H9 (cell line): ENCODE measurements at regions not wholly inside any gene's neighbourhood (a gene's known extent, or its start where the extent isn't known, plus 50 kb on each side); places are given as distances from the start of the nearest gene placed in this dataset.

Source experiments
- DNase-seq: peaks from one replicate; pipeline ENCODE4 v3.0.0-alpha.2; 2017
- H2AFZ ChIP-seq: one replicate; pipeline ENCODE4 v1.6.1; 2013; ENCODE audit warnings: mild to moderate bottlenecking, low read length, control low read depth, moderate library complexity
- H2AK5ac ChIP-seq: 2 replicates; pipeline ENCODE4 v1.6.1; 2013; ENCODE audit warnings: low read length, control low read depth, mixed read lengths; ENCODE audit not compliant: insufficient read length
- H2BK120ac ChIP-seq: one replicate; pipeline ENCODE4 v1.6.1; 2013; ENCODE audit warnings: low read depth, mild to moderate bottlenecking, low read length, control low read depth, inconsistent platforms; ENCODE audit not compliant: poor library complexity, severe bottlenecking
- H2BK12ac ChIP-seq: 2 replicates; pipeline ENCODE4 v1.6.1; 2013; ENCODE audit warnings: low read length, control low read depth, mixed read lengths, low read depth; ENCODE audit not compliant: insufficient read length
- H2BK15ac ChIP-seq: 2 replicates; pipeline ENCODE4 v1.6.1; 2013; ENCODE audit warnings: low read depth, low read length, control low read depth
- H2BK20ac ChIP-seq: one replicate; pipeline ENCODE4 v1.6.1; 2013; ENCODE audit warnings: low read depth, mild to moderate bottlenecking, low read length, control low read depth, inconsistent platforms; ENCODE audit not compliant: poor library complexity, severe bottlenecking
- H2BK5ac ChIP-seq: 2 replicates; pipeline ENCODE4 v1.6.1; 2013; ENCODE audit warnings: low read length, control low read depth, mixed read lengths; ENCODE audit not compliant: insufficient read length
- H3K14ac ChIP-seq: 2 replicates; pipeline ENCODE4 v1.6.1; 2013; ENCODE audit warnings: low read length, control low read depth; ENCODE audit not compliant: insufficient read depth
- H3K18ac ChIP-seq: 2 replicates; pipeline ENCODE4 v1.6.1; 2013; ENCODE audit warnings: low read depth, mild to moderate bottlenecking, mixed read lengths, low read length, control low read depth; ENCODE audit not compliant: insufficient read length
- H3K23ac ChIP-seq: 2 replicates; pipeline ENCODE4 v1.6.1; 2013; ENCODE audit warnings: low read length, control low read depth, mixed read lengths, low read depth; ENCODE audit not compliant: insufficient read length
- H3K23me2 ChIP-seq: 2 replicates; pipeline ENCODE4 v1.6.1; 2013; ENCODE audit warnings: low read depth, mild to moderate bottlenecking, mixed read lengths, low read length, control low read depth; ENCODE audit not compliant: insufficient read length, poor library complexity, severe bottlenecking
- H3K27ac ChIP-seq: 2 replicates; pipeline ENCODE4 v1.5.1; 2013; ENCODE audit warnings: low read length, control low read depth, mixed read lengths, low read depth; ENCODE audit not compliant: insufficient read length
- H3K27me3 ChIP-seq: 2 replicates; pipeline ENCODE4 v1.6.1; 2013; ENCODE audit warnings: low read length, control low read depth, inconsistent platforms; ENCODE audit not compliant: insufficient read depth
- H3K4ac ChIP-seq: 2 replicates; pipeline ENCODE4 v1.6.1; 2013; ENCODE audit warnings: low read depth, mild to moderate bottlenecking, control low read depth, inconsistent platforms, low read length, moderate library complexity
- H3K4me1 ChIP-seq: 2 replicates; pipeline ENCODE4 v1.6.1; 2013; ENCODE audit warnings: low read length, control low read depth, inconsistent platforms; ENCODE audit not compliant: insufficient read depth
- H3K4me2 ChIP-seq: 2 replicates; pipeline ENCODE4 v1.6.1; 2013; ENCODE audit warnings: low read length, control low read depth, mixed read lengths; ENCODE audit not compliant: insufficient read length, insufficient read depth
- H3K56ac ChIP-seq: 2 replicates; pipeline ENCODE4 v1.6.1; 2013; ENCODE audit warnings: low read depth, mild to moderate bottlenecking, mixed read lengths, low read length, control low read depth; ENCODE audit not compliant: insufficient read length
- H3K79me1 ChIP-seq: 2 replicates; pipeline ENCODE4 v1.6.1; 2013; ENCODE audit warnings: low read depth, mild to moderate bottlenecking, moderate library complexity, low read length, control low read depth, inconsistent platforms; ENCODE audit not compliant: insufficient read depth, poor library complexity, severe bottlenecking
- H3K79me2 ChIP-seq: 2 replicates; pipeline ENCODE4 v1.6.1; 2013; ENCODE audit warnings: low read length, control low read depth, inconsistent platforms; ENCODE audit not compliant: insufficient read depth
- H3K9ac ChIP-seq: 2 replicates; pipeline ENCODE4 v1.6.1; 2013; ENCODE audit warnings: low read length, control low read depth, mixed read lengths; ENCODE audit not compliant: insufficient read length; ENCODE audit errors: extremely low read depth
- H3K9me3 ChIP-seq: one replicate; pipeline ENCODE4 v1.6.1; 2013; ENCODE audit warnings: low read depth, low read length, inconsistent platforms; ENCODE audit not compliant: control insufficient read depth
- H3T11ph ChIP-seq: one replicate; pipeline ENCODE4 v1.6.1; 2013; ENCODE audit warnings: mild to moderate bottlenecking, low read length, control low read depth, inconsistent platforms
- H4K20me1 ChIP-seq: one replicate; pipeline ENCODE4 v1.6.1; 2013; ENCODE audit not compliant: control insufficient read depth, insufficient read length, insufficient read depth
- H4K5ac ChIP-seq: 2 replicates; pipeline ENCODE4 v1.6.1; 2013; ENCODE audit warnings: low read depth, mild to moderate bottlenecking, mixed read lengths, low read length, control low read depth; ENCODE audit not compliant: insufficient read length
- H4K8ac ChIP-seq: replicated peaks from 2 replicates; pipeline ENCODE4 v1.6.1; 2013; ENCODE audit warnings: low read length, control low read depth, mixed read lengths, low read depth; ENCODE audit not compliant: insufficient read length
- H4K91ac ChIP-seq: 2 replicates; pipeline ENCODE4 v1.6.1; 2013; ENCODE audit warnings: low read depth, mild to moderate bottlenecking, moderate library complexity, mixed read lengths, low read length, control low read depth; ENCODE audit not compliant: insufficient read length
- H3K27ac Mint-ChIP-seq, 3 experiments: 2 replicates in 2 of 3; 3 replicates in 1 of 3; pipeline ENCODE4 v1.8.0; 2020 to 2021; ENCODE audit warnings: mixed read lengths in 3 of 3, mild to moderate bottlenecking in 1 of 3, moderate library complexity in 1 of 3
- H3K27me3 Mint-ChIP-seq: 2 replicates; pipeline ENCODE4 v1.8.0; 2021; ENCODE audit warnings: low read depth, mild to moderate bottlenecking, moderate library complexity, mixed read lengths
- H3K36me3 Mint-ChIP-seq, 3 experiments: 2 replicates in 2 of 3; 3 replicates in 1 of 3; pipeline ENCODE4 v1.8.0; 2020 to 2021; ENCODE audit warnings: low read depth in 3 of 3, mixed read lengths in 3 of 3; ENCODE audit not compliant: insufficient read depth in 1 of 3
- H3K4me1 Mint-ChIP-seq, 2 experiments: 2 replicates each; pipeline ENCODE4 v1.8.0; 2020; ENCODE audit warnings: mixed read lengths in 2 of 2
- H3K4me3 Mint-ChIP-seq, 2 experiments: 2 replicates in 1 of 2; 3 replicates in 1 of 2; pipeline ENCODE4 v1.8.0; 2020 to 2021; ENCODE audit warnings: mild to moderate bottlenecking in 2 of 2, mixed read lengths in 2 of 2, moderate library complexity in 1 of 2
- H3K9me3 Mint-ChIP-seq, 2 experiments: 2 replicates in 1 of 2; 3 replicates in 1 of 2; pipeline ENCODE4 v1.8.0; 2020; ENCODE audit warnings: mild to moderate bottlenecking in 2 of 2, mixed read lengths in 2 of 2, moderate library complexity in 1 of 2
- WGBS: extraction: QIAGEN DNeasy Blood & Tissue Kit; methylation state at CpG from one replicate; pipeline ENCODE4 v1.1.7; 2013; ENCODE audit warnings: missing lambda C conversion rate, low lambda C conversion rate, mixed read lengths; ENCODE audit not compliant: insufficient read length; ENCODE audit errors: extremely low coverage; 5-methylcytosine and 5-hydroxymethylcytosine counted together
- TF ChIP-seq, protein P1 (sequence below): fragments of 200-600 bp; sonication (generic); conservative IDR thresholded peaks from 3 replicates; pipeline ENCODE4 v1.8.0; 2021; ENCODE audit warnings: antibody characterized with exemption, mild to moderate bottlenecking

DNA sequence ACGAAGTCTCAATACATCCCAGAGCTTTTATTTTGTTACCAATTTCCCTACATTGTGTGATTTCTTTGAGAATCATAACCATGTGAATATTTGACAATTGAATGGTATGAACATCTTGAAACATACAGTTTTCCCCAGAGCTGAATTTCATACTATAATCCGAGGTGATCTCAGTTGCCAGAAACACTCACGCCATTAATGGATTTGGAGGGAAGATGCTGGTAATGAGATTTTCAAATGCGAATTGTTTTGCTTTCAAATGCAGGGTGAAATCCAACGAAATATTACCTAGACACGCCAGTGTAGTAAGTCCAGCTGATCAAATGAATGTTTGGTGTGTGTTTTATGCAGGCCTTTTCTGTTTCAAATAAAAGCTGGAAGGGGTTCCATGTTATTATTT is 277.8 kb upstream of the CDH5 start:
- Histone ChIP-seq H2AK5ac (no peak overlapping the region), H3K23me2 (no peaks in the 10 kb centered on the region), H3K79me1 (no peaks in the 10 kb centered on the region), H2AFZ (no peak overlapping the region), H3K79me2 (no peaks in the 10 kb centered on the region), H3K56ac (no peak overlapping the region), H4K20me1 (no peaks in the 10 kb centered on the region), H3K18ac (no peak overlapping the region), H3K23ac (no peak overlapping the region), H3K14ac (no peak overlapping the region), H3K27me3 (no peaks in the 10 kb centered on the region), H2BK20ac (no peak overlapping the region), H2BK12ac (no peak overlapping the region), H4K5ac (no peak overlapping the region), H4K8ac (no peak overlapping the region), H2BK15ac (no peak overlapping the region), H4K91ac (no peak overlapping the region), H3K4ac (no peak overlapping the region), H3K4me1 (no peaks in the 10 kb centered on the region), H3K9me3 (no peaks in the 10 kb centered on the region), H3K4me2 (no peak overlapping the region), H3K27ac (no peak overlapping the region), H3K9ac (no peak overlapping the region), H3T11ph (no peak overlapping the region), H2BK120ac (no peak overlapping the region), H2BK5ac (no peak overlapping the region)
- H3K4me1 Mint-ChIP-seq = no peaks in the 10 kb centered on the region
- H3K27ac Mint-ChIP-seq = 0 out of 7 replicates have a peak overlapping the region, but pooled peaks of 1 of the 3 experiments have one; percentile 35
- TF ChIP-seq, protein P1, sequence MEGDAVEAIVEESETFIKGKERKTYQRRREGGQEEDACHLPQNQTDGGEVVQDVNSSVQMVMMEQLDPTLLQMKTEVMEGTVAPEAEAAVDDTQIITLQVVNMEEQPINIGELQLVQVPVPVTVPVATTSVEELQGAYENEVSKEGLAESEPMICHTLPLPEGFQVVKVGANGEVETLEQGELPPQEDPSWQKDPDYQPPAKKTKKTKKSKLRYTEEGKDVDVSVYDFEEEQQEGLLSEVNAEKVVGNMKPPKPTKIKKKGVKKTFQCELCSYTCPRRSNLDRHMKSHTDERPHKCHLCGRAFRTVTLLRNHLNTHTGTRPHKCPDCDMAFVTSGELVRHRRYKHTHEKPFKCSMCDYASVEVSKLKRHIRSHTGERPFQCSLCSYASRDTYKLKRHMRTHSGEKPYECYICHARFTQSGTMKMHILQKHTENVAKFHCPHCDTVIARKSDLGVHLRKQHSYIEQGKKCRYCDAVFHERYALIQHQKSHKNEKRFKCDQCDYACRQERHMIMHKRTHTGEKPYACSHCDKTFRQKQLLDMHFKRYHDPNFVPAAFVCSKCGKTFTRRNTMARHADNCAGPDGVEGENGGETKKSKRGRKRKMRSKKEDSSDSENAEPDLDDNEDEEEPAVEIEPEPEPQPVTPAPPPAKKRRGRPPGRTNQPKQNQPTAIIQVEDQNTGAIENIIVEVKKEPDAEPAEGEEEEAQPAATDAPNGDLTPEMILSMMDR = no peak
- H3K4me3 Mint-ChIP-seq = no peak overlapping the region
- H3K27me3 Mint-ChIP-seq = no peaks in the 10 kb centered on the region; the same call in 1 of the 2 replicates
- DNase-seq = no peak
- no peaks in the 10 kb centered on the region for H3K9me3 Mint-ChIP-seq
- no peaks in the 10 kb centered on the region for H3K36me3 Mint-ChIP-seq
- no CpG with 5 or more reads among the region's 6 CpGs for WGBS
